ENCODE measurements at regions not wholly inside any gene's neighbourhood (a gene's known extent, or its start where the extent isn't known, plus 50 kb on each side); places are given as distances from the start of the nearest gene placed in this dataset.

DNA sequence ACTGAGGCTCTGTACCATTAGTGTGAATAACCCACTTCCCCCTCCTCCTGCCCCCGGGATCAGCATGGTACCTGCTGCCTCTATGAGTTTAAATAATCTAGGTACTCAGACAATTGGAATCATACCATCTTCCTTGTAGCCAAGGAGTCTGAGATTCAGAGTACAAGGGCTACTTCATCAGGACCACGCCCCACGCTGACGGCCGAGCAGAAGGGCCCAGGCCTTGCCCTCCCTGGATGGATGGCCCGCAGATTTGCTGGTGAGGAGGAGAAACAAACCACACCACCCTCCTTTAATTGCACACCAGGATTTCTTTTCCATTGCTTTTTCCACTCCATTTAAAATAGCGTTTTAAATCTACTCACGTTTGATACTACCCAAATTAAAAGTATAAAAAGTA lies 649.9 kb upstream of the ADARB2 start (continued):
- TF ChIP-seq JUNB (IDR thresholded peaks at IDR 0.05; ENCODE audit: unreplicated experiment) (no peak), EZH2phosphoT487 (IDR thresholded peaks at IDR 0.05; ENCODE audit: unreplicated experiment) (no peak), ZNF331 (CRISPR knock-in tag; IDR thresholded peaks at IDR 0.05; ENCODE audit: low read depth) (no peak), ZNF114 (CRISPR knock-in tag; IDR thresholded peaks at IDR 0.05) (no peak)
- TF ChIP-seq, protein P1, sequence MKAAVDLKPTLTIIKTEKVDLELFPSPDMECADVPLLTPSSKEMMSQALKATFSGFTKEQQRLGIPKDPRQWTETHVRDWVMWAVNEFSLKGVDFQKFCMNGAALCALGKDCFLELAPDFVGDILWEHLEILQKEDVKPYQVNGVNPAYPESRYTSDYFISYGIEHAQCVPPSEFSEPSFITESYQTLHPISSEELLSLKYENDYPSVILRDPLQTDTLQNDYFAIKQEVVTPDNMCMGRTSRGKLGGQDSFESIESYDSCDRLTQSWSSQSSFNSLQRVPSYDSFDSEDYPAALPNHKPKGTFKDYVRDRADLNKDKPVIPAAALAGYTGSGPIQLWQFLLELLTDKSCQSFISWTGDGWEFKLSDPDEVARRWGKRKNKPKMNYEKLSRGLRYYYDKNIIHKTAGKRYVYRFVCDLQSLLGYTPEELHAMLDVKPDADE (IDR thresholded peaks at IDR 0.05) = no peak

- no peak overlapping the region for H3K27ac ChIP-seq (ENCODE audit: low read depth)
- no peaks in the 10 kb centered on the region for H3K9me2 ChIP-seq (ENCODE audit: insufficient read depth)
- no peak overlapping the region for H3K27ac Mint-ChIP-seq
- H3K79me2 ChIP-seq (replicated peaks; ENCODE audit: insufficient read depth) = no peaks in the 10 kb centered on the region
- H3K36me3 Mint-ChIP-seq (ENCODE audit: low read depth) = peaks cover 11% of the 10 kb centered on the region
- H3K4me2 ChIP-seq = no peak overlapping the region
- H4K20me1 ChIP-seq (replicated peaks; ENCODE audit: insufficient read depth) = no peaks in the 10 kb centered on the region
- H3K27me3 Mint-ChIP-seq (ENCODE audit: insufficient read depth, low read depth, poor library complexity) = no peaks in the 10 kb centered on the region
- H3K27me3 ChIP-seq (ENCODE audit: insufficient read depth) = no peaks in the 10 kb centered on the region
- TF ChIP-seq EZH2 (IDR thresholded peaks at IDR 0.05; ENCODE audit: low read depth, unreplicated experiment) (no peak), STAT1 (IDR thresholded peaks at IDR 0.05; ENCODE audit: unreplicated experiment) (no peak), ZNF331 (CRISPR knock-in tag; IDR thresholded peaks at IDR 0.05; ENCODE audit: low read depth) (no peak), POLR2AphosphoS5 (IDR thresholded peaks at IDR 0.05; ENCODE audit: low read depth) (no peak), CREB1 (CRISPR knock-in tag; IDR thresholded peaks at IDR 0.05; ENCODE audit: low read depth) (no peak), JUNB (IDR thresholded peaks at IDR 0.05; ENCODE audit: unreplicated experiment) (no peak), NANOG (IDR thresholded peaks at IDR 0.05; ENCODE audit: borderline replicate concordance) (no peak)
- TF ChIP-seq, protein P1 (IDR thresholded peaks at IDR 0.05) = no peak
- TF ChIP-seq, protein P2, sequence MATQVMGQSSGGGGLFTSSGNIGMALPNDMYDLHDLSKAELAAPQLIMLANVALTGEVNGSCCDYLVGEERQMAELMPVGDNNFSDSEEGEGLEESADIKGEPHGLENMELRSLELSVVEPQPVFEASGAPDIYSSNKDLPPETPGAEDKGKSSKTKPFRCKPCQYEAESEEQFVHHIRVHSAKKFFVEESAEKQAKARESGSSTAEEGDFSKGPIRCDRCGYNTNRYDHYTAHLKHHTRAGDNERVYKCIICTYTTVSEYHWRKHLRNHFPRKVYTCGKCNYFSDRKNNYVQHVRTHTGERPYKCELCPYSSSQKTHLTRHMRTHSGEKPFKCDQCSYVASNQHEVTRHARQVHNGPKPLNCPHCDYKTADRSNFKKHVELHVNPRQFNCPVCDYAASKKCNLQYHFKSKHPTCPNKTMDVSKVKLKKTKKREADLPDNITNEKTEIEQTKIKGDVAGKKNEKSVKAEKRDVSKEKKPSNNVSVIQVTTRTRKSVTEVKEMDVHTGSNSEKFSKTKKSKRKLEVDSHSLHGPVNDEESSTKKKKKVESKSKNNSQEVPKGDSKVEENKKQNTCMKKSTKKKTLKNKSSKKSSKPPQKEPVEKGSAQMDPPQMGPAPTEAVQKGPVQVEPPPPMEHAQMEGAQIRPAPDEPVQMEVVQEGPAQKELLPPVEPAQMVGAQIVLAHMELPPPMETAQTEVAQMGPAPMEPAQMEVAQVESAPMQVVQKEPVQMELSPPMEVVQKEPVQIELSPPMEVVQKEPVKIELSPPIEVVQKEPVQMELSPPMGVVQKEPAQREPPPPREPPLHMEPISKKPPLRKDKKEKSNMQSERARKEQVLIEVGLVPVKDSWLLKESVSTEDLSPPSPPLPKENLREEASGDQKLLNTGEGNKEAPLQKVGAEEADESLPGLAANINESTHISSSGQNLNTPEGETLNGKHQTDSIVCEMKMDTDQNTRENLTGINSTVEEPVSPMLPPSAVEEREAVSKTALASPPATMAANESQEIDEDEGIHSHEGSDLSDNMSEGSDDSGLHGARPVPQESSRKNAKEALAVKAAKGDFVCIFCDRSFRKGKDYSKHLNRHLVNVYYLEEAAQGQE (IDR thresholded peaks at IDR 0.05; ENCODE audit: unreplicated experiment) = no peak
- DNase-seq (ENCODE audit: low spot score) (no peak), ATAC-seq (no peak)
- no peak overlapping the region for H3K4me3 Mint-ChIP-seq
- H3K4me1 ChIP-seq (ENCODE audit: insufficient read depth) = no peaks in the 10 kb centered on the region
- peaks cover 12% of the 10 kb centered on the region for H3K9me3 Mint-ChIP-seq
- no peak overlapping the region for H2AFZ ChIP-seq
- no peak overlapping the region for H3K4me3 ChIP-seq
- no peaks in the 10 kb centered on the region for H3K36me3 ChIP-seq (ENCODE audit: insufficient read depth)
- H3K4me1 Mint-ChIP-seq = no peaks in the 10 kb centered on the region
- H3F3A ChIP-seq (replicated peaks; ENCODE audit: low read depth) = no peaks in the 10 kb centered on the region
These were observed 642.9 kb upstream of the ADARB2 start for GRCh38 chr10:2380218-2380617.
